Urinary bladder (tissue), 3 donors: ENCODE measurements at regions not wholly inside any gene's neighbourhood (a gene's known extent, or its start where the extent isn't known, plus 50 kb on each side); places are given as distances from the start of the nearest gene placed in this dataset.

Source experiments
- DNase-seq: peaks from one replicate; pipeline ENCODE4 v3.0.0-alpha.2; 2015; ENCODE audit errors: extremely low spot score
- H3K27ac ChIP-seq: one replicate; pipeline ENCODE4 v1.5.1; 2013; ENCODE audit warnings: low read depth, mild to moderate bottlenecking, moderate library complexity
- H3K36me3 ChIP-seq: one replicate; pipeline ENCODE4 v1.6.1; 2013; ENCODE audit warnings: mild to moderate bottlenecking, moderate library complexity; ENCODE audit not compliant: insufficient read depth
- H3K4me1 ChIP-seq: one replicate; pipeline ENCODE4 v1.6.1; 2013; ENCODE audit warnings: mild to moderate bottlenecking, moderate library complexity; ENCODE audit not compliant: insufficient read depth
- H3K4me3 ChIP-seq: one replicate; pipeline ENCODE4 v1.5.1; 2013; ENCODE audit warnings: low read depth, low read length
- WGBS: extraction: QIAGEN DNeasy Blood & Tissue Kit; methylation state at CpG from one replicate; pipeline ENCODE4 v1.1.7; 2013; 5-methylcytosine and 5-hydroxymethylcytosine counted together
- donor health status: healthy with polysubstance abuse.
- donor health status: healthy.

DNA sequence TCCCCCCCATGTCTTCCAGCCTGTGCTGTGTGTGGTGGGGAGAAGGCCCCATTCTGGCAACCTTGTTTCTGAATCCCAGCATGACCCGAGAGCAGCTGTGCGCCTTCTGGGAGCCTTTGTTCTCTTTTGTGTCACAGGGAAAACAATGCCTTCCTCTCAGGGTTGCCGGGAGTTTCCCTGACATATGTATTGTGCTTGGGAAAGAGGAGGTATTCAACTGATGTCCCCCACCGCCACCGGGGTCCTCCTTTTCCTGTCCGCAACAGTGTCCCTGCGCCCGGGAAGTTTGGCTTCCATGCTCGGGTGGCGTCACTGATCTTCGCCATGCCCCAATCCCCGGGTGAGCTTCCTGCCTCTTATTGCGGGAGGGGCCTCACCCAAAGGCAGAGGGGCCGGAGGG lies 77.5 kb upstream of the ASB18 start:
- no peak overlapping the region for H3K27ac ChIP-seq
- H3K36me3 ChIP-seq = no peaks in the 10 kb centered on the region
- no peaks in the 10 kb centered on the region for H3K4me1 ChIP-seq
- WGBS = 93% methylated on average over 14 of the region's 14 CpGs
- no peak for DNase-seq
- H3K4me3 ChIP-seq = no peak overlapping the region

DNA sequence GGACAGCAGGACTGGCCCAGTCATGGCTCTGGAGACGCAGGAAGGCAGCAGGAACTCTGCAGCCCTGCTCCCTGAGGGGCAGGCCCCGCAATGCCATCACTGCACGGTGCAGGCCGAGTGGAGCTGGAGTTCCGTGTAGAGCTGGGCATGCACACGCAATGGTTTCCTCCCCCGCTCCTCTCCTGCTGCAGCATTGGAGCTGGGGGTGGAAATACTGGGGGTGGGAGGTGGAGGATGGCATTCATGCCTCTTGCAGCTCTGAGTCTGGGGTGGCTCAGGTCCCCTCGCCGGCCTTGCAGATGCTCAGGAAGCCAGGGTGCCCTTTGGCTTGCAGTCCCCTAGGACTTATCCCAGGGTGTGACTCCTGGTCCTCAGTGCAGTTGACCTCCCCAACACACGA lies 78.3 kb upstream of the ASB18 start:
- no peaks in the 10 kb centered on the region for H3K36me3 ChIP-seq
- no peaks in the 10 kb centered on the region for H3K4me1 ChIP-seq
- H3K4me3 ChIP-seq = no peak overlapping the region
- H3K27ac ChIP-seq = no peak overlapping the region
- DNase-seq = no peak
- WGBS = 94% methylated on average over 10 of the region's 10 CpGs

DNA sequence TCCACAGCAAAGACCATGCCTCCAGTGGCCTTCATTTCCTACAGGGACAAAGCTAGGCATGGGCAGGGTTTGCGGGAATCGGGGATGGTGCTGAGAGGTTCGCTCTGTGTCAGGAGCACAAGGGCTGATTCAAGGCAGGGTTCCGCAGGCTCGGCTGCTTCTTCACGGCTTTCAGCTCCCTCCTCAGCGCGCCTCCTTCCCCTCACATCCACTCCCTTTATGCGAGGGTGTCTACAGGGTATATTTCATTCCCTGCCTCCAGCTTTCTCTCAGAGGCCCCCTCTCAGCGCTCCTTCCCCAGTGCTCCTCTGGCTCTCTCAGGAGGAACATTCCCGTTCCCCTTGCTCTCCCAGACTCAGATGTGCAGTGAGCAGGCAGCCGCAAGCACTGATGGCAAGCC lies 78.7 kb upstream of the ASB18 start:
- 92% methylated on average over 12 of the region's 12 CpGs for WGBS
- Histone ChIP-seq H3K4me3 (no peak overlapping the region), H3K4me1 (no peaks in the 10 kb centered on the region)

DNA sequence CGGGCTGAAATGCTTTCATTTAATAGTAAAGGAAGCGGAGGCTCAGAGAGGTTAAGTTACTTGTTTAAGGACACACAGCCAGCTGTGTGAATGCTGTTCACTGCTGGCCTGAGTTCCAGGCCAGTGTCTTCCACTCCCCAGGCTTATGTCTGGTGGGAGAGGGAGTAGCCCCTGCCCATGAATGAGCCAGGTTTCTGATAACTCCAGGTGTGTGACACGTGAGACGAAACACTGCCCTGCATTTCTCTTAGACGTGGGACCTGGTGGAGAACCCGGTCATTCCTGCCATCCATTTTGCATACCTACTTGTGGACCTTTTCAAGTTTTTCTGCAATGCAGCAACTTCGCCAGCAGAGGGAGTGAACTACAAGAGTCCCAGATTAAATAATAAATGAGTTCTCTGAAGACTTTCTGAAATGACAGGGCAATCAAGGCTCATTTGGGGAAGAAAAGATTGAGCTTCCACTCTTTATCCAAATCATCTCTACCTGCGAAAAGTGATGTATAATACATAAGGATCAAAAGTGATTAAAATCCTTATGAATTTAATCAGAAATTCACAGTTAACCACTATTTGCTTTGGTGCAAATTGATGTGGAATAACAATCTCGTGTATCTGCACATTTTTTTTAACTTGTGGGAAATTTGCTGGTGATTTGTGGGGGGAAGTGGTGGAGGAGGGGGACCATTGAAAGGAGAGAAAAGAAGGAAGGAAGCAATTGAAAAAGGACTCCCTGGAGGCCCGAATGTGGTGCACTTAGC lies 79.4 kb upstream of the ASB18 start:
- H3K36me3 ChIP-seq = no peaks in the 10 kb centered on the region
- peak; percentile 39 for DNase-seq
- no peak overlapping the region for H3K4me3 ChIP-seq
- no peak overlapping the region for H3K27ac ChIP-seq
- no peaks in the 10 kb centered on the region for H3K4me1 ChIP-seq
- 43% methylated on average over 10 of the region's 10 CpGs for WGBS

More for the DNA sequence above, 78.7 kb upstream of the ASB18 start:
- Histone ChIP-seq H3K36me3 (no peaks in the 10 kb centered on the region), H3K27ac (no peak overlapping the region)
- no peak for DNase-seq

DNA sequence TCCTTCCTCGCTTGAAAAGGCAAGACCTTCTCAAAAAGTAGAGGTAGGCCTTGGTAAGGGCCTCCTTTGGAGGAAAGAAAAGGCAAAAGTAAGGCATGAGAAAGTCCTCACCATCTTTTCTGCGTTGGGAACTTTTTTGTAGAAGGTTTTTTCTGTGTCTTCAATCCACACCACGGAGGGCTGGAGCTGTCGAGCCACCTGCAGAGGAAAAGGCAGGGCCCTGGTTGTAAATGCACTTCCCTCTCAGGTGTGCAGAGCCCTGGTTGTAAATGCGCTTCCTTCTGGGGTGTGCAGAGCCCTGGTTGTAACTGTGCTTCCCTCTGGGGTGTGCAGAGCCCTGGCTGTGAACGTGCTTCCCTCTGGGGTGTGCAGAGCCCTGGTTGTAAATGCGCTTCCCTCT lies 80.2 kb upstream of the ASB18 start:
- Histone ChIP-seq H3K4me1 (no peaks in the 10 kb centered on the region), H3K4me3 (no peak overlapping the region), H3K27ac (no peak overlapping the region), H3K36me3 (no peaks in the 10 kb centered on the region)
- 85% methylated on average over 7 of the region's 7 CpGs for WGBS
- no peak for DNase-seq

DNA sequence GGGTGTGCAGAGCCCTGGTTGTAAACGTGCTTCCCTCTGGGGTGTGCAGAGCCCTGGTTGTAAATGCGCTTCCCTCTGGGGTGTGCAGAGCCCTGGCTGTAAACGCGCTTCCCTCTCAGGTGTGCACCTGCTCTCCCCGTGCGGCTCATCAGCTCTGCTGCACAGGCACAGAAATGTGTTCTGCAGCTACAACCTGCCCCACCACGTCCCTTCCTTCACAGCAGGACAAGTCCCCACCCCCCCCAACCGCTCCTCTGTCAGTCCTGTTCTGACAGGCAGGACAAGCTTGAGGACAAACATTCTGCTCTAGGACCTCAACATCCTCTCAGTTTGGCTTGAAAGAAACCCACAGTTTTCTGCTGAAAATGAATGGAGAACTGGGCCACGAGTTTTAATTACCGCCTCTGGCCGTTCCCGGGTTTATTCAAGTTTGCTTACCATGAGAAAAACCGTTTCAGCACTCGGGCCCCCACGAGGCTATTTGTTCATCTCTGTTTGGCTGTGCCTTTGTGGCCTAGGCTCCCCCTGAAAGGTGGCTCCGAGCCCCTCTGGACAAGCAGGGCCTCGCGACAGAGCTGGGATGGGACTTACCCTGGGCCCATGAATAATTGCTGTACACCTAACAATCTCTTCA lies 81.0 kb upstream of the ASB18 start:
- H3K36me3 ChIP-seq = no peaks in the 10 kb centered on the region
- 82% methylated on average over 18 of the region's 18 CpGs for WGBS

DNA sequence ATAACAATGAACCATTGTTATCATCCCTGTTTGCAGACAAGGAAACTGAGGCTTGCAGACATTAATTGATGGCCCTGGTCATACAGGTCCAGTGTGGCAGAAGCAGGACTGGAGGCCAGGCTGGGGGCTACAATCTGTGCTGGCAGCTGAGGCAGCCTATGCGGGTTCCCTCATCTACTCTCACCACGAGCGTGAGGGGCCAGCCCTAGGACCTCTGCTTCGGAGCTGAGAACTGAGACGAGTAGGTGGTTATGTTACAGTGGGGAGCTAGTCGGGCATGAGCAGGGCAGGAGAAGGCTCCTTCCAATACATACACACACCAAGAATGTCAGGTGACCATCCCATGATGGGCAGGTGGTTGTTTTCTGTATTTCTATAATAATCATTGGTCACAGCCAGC lies 82.2 kb upstream of the ASB18 start:
- no peak for DNase-seq
- H3K36me3 ChIP-seq = no peaks in the 10 kb centered on the region
- H3K4me3 ChIP-seq = no peak overlapping the region
- H3K4me1 ChIP-seq = no peaks in the 10 kb centered on the region
- WGBS = 95% methylated on average over 6 of the region's 6 CpGs
- H3K27ac ChIP-seq = no peak overlapping the region

More for the DNA sequence above, 81.0 kb upstream of the ASB18 start:
- H3K27ac ChIP-seq = no peak overlapping the region
- DNase-seq = no peak
- H3K4me3 ChIP-seq = no peak overlapping the region
- no peaks in the 10 kb centered on the region for H3K4me1 ChIP-seq

DNA sequence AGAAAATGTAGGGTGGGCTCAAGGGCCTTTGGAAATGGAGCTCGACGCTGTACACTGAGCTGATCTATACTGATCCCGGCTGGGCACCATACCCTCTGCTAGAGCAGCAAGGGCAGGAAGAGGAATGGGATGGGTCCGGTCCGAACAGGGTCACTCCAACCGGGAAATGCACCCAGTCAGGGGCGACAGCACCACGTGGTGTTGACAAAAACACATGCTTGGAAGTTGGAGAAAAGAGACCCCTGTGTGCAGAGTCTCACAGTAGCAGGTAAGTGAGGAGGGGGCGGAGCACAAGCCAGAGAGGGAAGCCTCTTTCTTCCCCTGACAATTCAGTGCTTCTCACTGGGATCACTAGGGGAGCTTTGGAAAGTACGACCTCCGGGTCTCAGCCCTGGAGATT lies 84.1 kb upstream of the ASB18 start:
- WGBS = 81% methylated on average over 11 of the region's 11 CpGs
- no peak overlapping the region for H3K27ac ChIP-seq
- no peaks in the 10 kb centered on the region for H3K36me3 ChIP-seq
- no peak for DNase-seq
- no peaks in the 10 kb centered on the region for H3K4me1 ChIP-seq
- H3K4me3 ChIP-seq = no peak overlapping the region

DNA sequence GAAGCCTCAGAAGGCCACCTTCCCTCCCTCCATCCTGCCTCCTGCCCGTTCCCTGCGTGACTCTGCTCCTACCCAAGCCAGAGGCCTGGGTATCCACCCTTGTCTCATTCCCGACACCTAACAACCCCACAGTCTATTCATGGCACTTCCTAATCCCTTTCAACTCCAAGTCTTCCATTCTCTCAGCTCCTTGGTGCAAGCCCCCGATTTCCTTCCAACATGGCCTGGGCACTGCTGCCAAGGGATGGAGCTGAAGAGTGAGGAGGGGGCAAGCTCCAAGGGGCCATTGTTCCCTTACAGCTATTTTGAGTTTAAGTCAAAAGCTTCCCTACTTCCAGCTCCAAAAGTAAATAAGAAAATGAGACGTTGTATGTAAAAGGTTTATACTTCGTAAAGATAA lies 84.8 kb upstream of the ASB18 start:
- no peak for DNase-seq
- Histone ChIP-seq H3K36me3 (no peaks in the 10 kb centered on the region), H3K4me3 (no peak overlapping the region), H3K27ac (no peak overlapping the region), H3K4me1 (no peaks in the 10 kb centered on the region)
- 93% methylated on average over 6 of the region's 6 CpGs for WGBS

DNA sequence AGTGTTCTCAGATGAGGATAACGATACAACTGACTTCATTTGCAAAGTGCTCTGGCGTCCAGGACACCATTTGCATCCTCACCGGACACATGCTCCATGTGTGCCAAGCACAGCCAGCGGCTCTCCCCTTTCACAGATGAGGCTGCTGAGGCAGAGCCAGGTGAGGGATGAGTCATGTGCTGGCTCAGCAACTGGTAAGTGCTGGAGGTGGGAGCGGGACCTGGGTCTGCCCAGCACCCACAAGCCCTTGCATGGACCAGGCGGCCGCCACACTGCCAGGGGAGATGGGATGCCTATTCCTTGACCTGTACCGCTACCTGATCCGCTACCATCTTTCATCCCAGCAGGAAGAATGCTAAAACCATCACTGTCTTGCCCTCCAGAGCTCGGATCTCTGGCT lies 86.2 kb upstream of the ASB18 start:
- WGBS = 91% methylated on average over 10 of the region's 10 CpGs
- Histone ChIP-seq H3K4me3 (no peak overlapping the region), H3K36me3 (no peaks in the 10 kb centered on the region), H3K27ac (no peak overlapping the region), H3K4me1 (no peaks in the 10 kb centered on the region)
- DNase-seq = no peak

DNA sequence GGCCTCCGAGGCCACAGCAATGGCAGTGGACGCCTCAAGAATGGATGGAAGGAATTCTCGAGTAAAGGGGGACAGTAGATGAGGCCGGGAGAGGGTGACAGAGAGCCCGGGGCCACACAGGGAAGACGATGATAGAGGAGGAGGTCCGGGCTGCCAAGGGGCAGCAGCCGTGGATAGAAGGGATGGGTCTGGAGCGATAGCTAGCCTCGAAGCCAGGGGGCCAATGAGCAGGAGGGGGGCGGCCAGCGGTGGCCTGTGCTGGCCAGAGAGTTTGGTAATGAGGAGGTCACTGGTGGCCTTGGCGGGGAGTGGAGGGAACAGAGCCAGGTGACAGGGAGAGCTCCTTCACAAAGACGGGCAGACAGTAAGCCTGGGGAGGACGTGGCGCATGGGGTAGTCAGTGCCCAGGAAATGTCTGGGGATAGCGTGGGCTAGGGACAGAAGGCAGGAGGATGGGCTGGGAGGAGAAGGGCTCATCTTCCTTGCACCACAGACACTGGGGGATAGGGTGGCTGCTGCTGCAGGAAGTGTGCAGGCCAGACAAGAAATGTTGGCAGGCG lies 87.8 kb upstream of the ASB18 start:
- 90% methylated on average over 18 of the region's 18 CpGs for WGBS
- Histone ChIP-seq H3K4me3 (no peak overlapping the region), H3K27ac (no peak overlapping the region), H3K4me1 (no peaks in the 10 kb centered on the region), H3K36me3 (no peaks in the 10 kb centered on the region)
- no peak for DNase-seq

DNA sequence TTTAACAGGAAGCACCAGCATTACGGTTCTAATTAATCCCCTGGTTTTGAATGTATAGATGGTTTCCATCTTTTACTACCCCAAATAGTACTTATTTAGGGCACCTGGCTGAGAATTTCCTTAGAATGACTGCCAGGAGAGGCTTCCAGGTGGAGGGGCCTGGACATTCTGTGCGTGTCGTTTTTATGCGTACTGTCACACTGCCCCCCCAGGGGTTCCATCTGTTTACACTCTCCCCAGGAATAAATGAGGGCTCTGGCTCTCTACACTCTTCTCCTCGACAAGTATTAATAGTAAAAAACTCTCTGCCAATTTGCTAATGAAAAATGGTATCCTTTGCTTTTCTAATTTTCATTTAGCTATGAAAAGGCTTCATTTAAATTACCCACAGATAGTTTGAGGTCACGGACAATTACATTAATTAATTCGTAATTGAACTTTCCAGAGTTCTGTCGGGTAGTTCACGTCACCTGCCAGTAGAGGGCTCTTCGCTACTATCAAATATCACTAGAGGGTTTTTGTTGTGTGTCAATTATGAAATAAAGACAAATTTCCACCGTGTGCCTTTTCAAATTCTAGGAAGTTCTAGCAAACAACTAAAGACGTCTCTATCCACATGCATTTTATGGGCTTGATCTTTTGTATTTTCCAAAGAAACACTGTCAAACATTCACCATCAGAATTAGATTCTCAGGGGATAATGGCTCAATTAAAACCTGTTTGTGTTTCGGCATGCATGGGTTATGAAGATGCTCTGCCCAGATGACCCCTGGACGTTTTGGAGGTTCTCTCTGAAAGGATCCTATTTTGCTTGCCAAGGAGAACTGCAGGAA lies 88.8 kb upstream of the ASB18 start:
- H3K4me3 ChIP-seq = no peak overlapping the region
- H3K4me1 ChIP-seq = no peaks in the 10 kb centered on the region
- no peak overlapping the region for H3K27ac ChIP-seq
- WGBS = 18% methylated on average over 14 of the region's 14 CpGs
- DNase-seq = no peak
- H3K36me3 ChIP-seq = no peaks in the 10 kb centered on the region

DNA sequence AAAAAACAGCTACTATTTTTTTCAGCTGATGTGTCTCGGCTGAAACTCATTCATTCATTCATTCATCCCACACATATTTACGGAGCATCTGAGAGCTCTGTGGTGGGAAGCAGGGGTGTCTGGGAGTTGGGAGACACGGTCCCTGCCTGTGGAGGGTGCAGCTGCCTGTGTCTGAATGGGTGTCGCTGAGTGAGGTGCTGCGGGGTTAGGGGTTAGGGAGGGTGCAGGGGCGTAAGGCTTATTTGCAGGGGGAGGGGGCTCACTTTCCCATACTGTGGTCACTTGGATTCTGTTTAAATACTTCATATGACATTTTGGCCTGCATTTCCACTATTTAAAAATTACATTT lies 89.4 kb upstream of the ASB18 start:
- no peaks in the 10 kb centered on the region for H3K4me1 ChIP-seq
- H3K27ac ChIP-seq = no peak overlapping the region
- no peak overlapping the region for H3K4me3 ChIP-seq
- WGBS = 80% methylated on average over 6 of the region's 6 CpGs
- DNase-seq = no peak
- H3K36me3 ChIP-seq = no peaks in the 10 kb centered on the region
